Naive B cell (primary cell): ENCODE measurements at regions not wholly inside any gene's neighbourhood (a gene's known extent, or its start where the extent isn't known, plus 50 kb on each side); places are given as distances from the start of the nearest gene placed in this dataset.
"Not testable (repeated sequence)": the region's sequence is repeated elsewhere in the genome, so short reads cannot be mapped to it uniquely, and the experiment has no call there.

Experiments used
- ATAC-seq, 2 donors: fragments of 150-1000 bp; cut with Tn5 transposase; 2 replicates each; pipeline ENCODE4 v1.10.0; 2021; ENCODE audit warnings: low read depth in 2 of 2, mild to moderate bottlenecking in 2 of 2, moderate library complexity in 2 of 2
- DNase-seq: peaks from one replicate; pipeline ENCODE4 v3.0.0; 2022
- H3K27ac Mint-ChIP-seq, 6 donors: one replicate each; pipeline ENCODE4 v1.8.0; 2020 to 2022; ENCODE audit warnings: mild to moderate bottlenecking in 6 of 6, mixed read lengths in 6 of 6, moderate library complexity in 5 of 6, inconsistent platforms in 2 of 6
- H3K27me3 Mint-ChIP-seq, 3 donors: one replicate each; pipeline ENCODE4 v1.8.0; 2021 to 2022; ENCODE audit warnings: mixed read lengths in 3 of 3, mild to moderate bottlenecking in 1 of 3
- H3K36me3 Mint-ChIP-seq, 2 donors: one replicate each; pipeline ENCODE4 v1.8.0; 2020 to 2022; ENCODE audit warnings: mixed read lengths in 2 of 2, inconsistent platforms in 1 of 2, mild to moderate bottlenecking in 1 of 2
- H3K4me1 Mint-ChIP-seq, 3 donors: one replicate each; pipeline ENCODE4 v1.8.0; 2020 to 2022; ENCODE audit warnings: mixed read lengths in 3 of 3, inconsistent platforms in 1 of 3, mild to moderate bottlenecking in 1 of 3, moderate library complexity in 1 of 3
- H3K4me3 Mint-ChIP-seq, 8 donors: one replicate each; pipeline ENCODE4 v1.8.0; 2020 to 2022; ENCODE audit warnings: mild to moderate bottlenecking in 8 of 8, mixed read lengths in 8 of 8, moderate library complexity in 8 of 8, inconsistent platforms in 2 of 8
- H3K9me3 Mint-ChIP-seq, 7 donors: one replicate each; pipeline ENCODE4 v1.8.0; 2020 to 2022; ENCODE audit warnings: mixed read lengths in 7 of 7, mild to moderate bottlenecking in 5 of 7, inconsistent platforms in 2 of 7, moderate library complexity in 1 of 7

DNA sequence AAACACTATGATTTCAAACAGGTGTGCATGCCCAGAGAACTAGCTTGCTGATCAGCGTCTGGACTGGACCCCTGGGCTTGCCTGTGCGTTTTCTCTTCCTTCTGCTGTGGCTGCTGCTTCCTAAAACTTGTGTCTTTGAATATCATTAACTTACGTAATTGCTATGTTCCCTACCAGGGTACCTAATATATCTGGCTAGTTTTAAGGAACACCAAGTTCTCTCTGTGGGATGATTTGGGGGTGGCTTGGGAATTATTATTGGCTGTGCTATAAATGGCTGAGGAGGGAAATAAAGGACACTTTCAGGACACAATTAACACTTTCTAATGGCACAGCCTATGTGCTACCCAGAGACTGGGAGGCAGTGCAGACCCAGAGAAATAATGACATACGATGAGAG is 606.0 kb upstream of the RBFOX1 start:
- Mint-ChIP-seq H3K9me3 (peaks cover 0 to 4% (median 0%) of the 10 kb centered on the region in 7 donors), H3K27me3 (peaks cover 0 to 5% (median 0%) of the 10 kb centered on the region in 3 donors), H3K4me1 (no peaks in the 10 kb centered on the region), H3K27ac (no peak overlapping the region), H3K36me3 (no peaks in the 10 kb centered on the region), H3K4me3 (no peak overlapping the region)
- no peak for ATAC-seq
- DNase-seq, result no peak

DNA sequence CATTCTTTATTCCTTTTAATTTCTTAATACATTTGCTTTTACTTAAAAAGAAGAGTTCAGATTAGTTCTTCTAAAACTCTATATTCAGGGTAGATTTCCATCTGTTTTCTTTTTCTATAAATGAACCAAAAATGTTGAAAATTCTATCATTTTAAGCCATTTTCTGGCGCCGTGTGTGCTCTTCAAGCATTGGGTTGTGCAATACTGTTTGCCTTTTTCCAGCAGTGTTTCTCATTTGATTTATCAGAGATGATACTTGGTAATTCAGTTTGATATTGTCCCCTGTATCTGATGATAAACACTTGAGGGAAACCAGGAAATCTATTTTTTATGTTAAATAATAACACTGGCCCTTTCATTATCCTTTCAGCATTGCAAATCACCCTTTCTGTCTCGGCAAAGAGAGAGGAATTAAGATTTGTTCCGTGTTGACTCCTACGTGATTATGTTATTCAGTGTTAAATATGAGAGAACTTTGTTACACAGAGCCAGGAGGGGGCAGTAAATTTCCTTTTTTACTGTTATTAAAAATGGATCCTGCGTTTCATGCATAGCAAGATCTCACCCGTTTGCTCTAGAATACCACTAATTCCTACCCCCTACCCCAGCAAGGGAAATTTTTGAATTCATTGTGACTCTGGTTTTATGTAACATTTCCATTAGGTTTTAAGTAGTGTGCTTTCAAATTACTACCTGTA is 606.9 kb upstream of the RBFOX1 start:
- no peak overlapping the region for H3K27ac Mint-ChIP-seq
- H3K36me3 Mint-ChIP-seq, result no peaks in the 10 kb centered on the region
- peaks cover 0 to 5% (median 0%) of the 10 kb centered on the region in 3 donors for H3K27me3 Mint-ChIP-seq
- ATAC-seq (no peak), DNase-seq (no peak)
- no peak overlapping the region for H3K4me3 Mint-ChIP-seq
- peaks cover 0 to 4% (median 0%) of the 10 kb centered on the region in 7 donors for H3K9me3 Mint-ChIP-seq
- no peaks in the 10 kb centered on the region for H3K4me1 Mint-ChIP-seq

DNA sequence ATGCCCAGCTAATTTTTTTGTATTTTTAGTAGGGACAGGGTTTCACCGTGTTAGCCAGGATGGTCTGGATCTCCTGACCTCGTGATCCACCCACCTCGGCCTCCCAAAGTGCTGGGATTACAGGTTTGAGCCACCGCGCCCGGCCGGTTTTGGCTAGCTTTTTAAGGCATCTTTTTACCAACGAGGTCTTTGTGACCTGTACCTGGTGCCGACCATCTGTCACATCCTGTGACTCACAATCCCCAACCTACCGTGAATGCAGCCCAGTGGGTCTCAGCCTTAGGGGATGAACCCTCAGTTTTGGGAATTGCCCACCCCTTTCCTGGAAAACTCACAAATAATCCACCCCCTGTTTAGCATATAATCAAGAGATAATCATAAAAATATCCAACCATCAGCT is 607.4 kb upstream of the RBFOX1 start:
- H3K4me3 Mint-ChIP-seq, H3K9me3 Mint-ChIP-seq, ATAC-seq, DNase-seq, H3K27ac Mint-ChIP-seq, H3K36me3 Mint-ChIP-seq, H3K27me3 Mint-ChIP-seq, H3K4me1 Mint-ChIP-seq: not testable (repeated sequence)

DNA sequence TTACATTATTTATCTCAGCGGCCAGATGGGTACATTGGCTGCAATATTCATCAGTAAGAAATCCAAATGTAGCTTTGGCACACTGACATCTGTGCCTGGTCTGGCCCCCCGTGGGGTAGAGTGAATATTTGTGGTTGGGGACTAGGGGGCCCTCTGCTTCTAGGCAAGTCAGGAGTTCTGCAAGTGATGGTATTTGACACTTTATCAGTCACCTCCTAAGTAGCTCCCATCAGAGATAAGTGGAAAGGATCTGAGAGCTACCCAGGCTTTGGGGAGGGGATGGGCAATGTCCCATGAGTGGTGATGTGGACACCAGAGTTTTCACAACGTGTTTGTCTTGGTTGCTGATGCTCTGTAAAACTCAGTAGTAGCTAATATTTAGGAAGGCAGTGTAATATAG is 609.9 kb upstream of the RBFOX1 start:
- H3K36me3 Mint-ChIP-seq, result no peaks in the 10 kb centered on the region
- H3K27me3 Mint-ChIP-seq, result peaks cover 0 to 5% (median 0%) of the 10 kb centered on the region in 3 donors
- H3K4me3 Mint-ChIP-seq, result no peak overlapping the region
- H3K4me1 Mint-ChIP-seq, result no peaks in the 10 kb centered on the region
- ATAC-seq, result no peak
- no peak overlapping the region for H3K27ac Mint-ChIP-seq
- no peak for DNase-seq
- H3K9me3 Mint-ChIP-seq, result peaks cover 0 to 11% (median 2%) of the 10 kb centered on the region in 7 donors

DNA sequence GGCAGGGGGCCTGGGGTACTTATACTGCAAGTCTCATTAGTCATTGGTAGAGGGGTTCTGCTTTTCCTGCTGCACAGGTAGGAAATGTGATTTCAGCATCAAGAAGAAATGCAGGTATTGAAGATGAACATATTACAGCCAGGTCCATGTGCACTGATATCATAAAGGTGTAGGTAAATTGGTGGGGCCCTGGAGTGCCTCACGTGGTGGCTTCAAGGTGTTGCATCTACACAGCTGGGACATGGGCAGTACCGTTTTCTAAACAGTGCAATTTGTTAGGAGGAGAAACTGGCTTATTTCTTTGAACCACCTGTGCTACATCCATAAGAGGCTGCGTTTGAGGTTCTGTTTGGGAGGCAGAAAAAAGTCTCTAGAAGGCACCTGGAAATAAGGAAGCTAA is 618.1 kb upstream of the RBFOX1 start:
- H3K4me3 Mint-ChIP-seq, result no peak overlapping the region
- H3K27me3 Mint-ChIP-seq, result no peaks in the 10 kb centered on the region
- ATAC-seq (no peak), DNase-seq (no peak)
- H3K27ac Mint-ChIP-seq, result no peak overlapping the region
- H3K36me3 Mint-ChIP-seq, result no peaks in the 10 kb centered on the region
- H3K4me1 Mint-ChIP-seq, result no peaks in the 10 kb centered on the region
- peaks cover 2 to 36% (median 12%) of the 10 kb centered on the region in 7 donors for H3K9me3 Mint-ChIP-seq

DNA sequence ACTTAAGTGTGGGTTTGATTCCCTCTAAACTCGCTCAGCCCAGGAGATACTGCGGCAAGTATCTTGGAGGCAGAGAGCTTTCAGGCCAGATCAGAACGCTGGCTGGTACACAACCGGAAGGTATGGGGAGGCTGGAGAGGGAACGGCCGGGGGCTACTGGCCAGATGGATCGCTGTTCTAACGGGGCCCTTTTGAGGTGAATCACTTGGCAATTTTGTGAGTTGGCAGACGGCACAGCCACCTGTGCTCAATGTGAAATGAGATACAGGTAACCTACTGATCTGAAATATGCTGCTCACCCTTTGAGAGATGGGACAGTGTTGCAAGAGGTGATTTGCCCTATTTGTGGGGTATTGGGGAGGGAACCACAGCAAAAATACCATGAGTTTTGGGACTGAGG is 622.9 kb upstream of the RBFOX1 start:
- DNase-seq, result no peak

DNA sequence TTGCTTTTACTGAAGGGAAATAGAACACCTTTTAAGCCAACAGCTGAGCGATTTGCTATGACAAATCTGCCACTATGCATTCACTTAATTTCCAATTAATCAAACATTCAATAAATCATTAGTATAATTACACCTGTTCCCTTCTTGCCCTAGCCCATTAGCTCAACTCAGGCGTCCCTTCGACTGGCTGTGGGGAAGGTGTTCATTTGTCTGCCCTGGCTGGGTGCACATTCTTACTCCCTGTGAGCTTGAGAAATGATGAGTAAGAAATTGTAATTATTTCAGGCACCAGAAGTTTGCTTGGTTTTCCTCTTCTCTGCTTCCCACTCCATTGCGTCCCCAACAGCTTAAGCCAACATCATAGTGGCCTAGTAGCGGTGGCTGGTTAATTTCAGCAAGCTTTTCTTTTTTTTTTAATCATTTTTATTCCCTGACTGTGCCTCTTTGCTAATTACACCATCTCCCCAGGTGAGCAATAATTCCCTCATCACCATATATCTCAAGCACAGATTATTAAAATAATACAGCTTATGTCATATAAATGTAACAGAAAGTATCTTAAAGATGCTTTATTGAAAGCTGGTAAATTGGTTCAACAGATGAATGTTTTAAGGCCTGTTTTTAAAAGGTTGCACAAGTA is 623.9 kb upstream of the RBFOX1 start:
- Mint-ChIP-seq H3K27me3 (no peaks in the 10 kb centered on the region), H3K4me1 (no peaks in the 10 kb centered on the region), H3K36me3 (no peaks in the 10 kb centered on the region), H3K9me3 (peaks cover 4 to 30% (median 7%) of the 10 kb centered on the region in 7 donors), H3K27ac (no peak overlapping the region), H3K4me3 (no peak overlapping the region)
- ATAC-seq (no peak), DNase-seq (no peak)

More for the DNA sequence above, 622.9 kb upstream of the RBFOX1 start:
- H3K4me3 Mint-ChIP-seq, result no peak overlapping the region
- H3K27ac Mint-ChIP-seq, result peak overlapping the region in 1 of 6 donors; percentile 45
- ATAC-seq, result no peak
- H3K9me3 Mint-ChIP-seq, result peaks cover 2 to 26% (median 11%) of the 10 kb centered on the region in 7 donors
- H3K27me3 Mint-ChIP-seq, result no peaks in the 10 kb centered on the region
- H3K36me3 Mint-ChIP-seq, result no peaks in the 10 kb centered on the region
- no peaks in the 10 kb centered on the region for H3K4me1 Mint-ChIP-seq

DNA sequence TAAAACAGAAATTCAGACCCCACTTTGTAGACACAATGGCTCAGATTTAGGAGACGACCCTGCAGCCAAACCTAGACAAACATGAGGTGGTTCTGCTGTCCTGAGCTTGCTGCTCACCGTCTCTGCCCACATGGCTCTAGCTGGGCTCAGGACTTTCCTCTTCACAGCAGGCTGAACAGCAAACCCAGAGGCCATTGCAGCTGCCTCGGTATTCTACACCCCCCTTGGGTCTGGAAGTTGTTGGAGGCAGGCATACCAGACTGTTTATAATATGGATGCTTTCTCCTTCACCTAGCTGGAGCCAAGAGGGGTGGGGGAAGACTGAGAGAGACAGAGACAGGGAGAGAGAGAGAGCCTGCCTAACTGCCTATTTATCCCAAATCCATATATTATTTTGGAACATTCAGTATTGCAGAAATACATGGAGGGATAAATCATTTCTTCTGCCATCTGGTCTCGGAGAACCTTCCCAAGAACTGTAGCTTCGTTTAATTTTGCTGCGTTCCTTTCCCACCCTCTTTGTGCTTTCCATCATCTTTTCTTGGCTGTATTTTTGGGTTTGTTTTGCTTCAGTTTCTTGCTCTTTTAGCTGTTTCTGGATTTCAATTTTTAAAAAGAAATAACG is 628.2 kb upstream of the RBFOX1 start:
- no peak overlapping the region for H3K4me3 Mint-ChIP-seq
- no peaks in the 10 kb centered on the region for H3K4me1 Mint-ChIP-seq
- no peak overlapping the region for H3K27ac Mint-ChIP-seq
- ATAC-seq, result no peak
- no peaks in the 10 kb centered on the region for H3K27me3 Mint-ChIP-seq
- DNase-seq, result no peak
- no peaks in the 10 kb centered on the region for H3K36me3 Mint-ChIP-seq
- H3K9me3 Mint-ChIP-seq, result peaks cover 0 to 15% (median 6%) of the 10 kb centered on the region in 7 donors

DNA sequence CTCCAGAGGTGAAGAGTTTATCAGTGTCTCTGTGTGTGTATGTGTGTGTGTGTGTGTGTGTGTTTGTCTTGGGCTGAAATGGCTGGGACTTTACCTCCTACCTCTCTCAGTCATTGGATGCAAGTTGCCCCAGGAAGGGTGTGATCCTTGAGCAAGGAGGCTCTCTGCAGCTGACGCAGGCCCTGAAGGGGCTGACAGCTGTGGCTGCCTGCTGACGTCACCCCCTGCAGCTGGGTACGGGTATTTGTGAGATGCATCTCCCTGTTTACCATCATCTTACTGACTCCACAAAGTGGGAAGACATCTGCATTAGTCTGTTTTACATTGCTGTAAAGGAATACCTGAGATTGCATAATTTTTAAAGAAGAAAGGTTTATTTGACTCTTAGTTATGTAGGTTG is 631.5 kb upstream of the RBFOX1 start:
- no peak for ATAC-seq
- no peak overlapping the region for H3K27ac Mint-ChIP-seq
- no peaks in the 10 kb centered on the region for H3K4me1 Mint-ChIP-seq
- H3K27me3 Mint-ChIP-seq, result no peaks in the 10 kb centered on the region
- no peak for DNase-seq
- no peaks in the 10 kb centered on the region for H3K36me3 Mint-ChIP-seq
- H3K9me3 Mint-ChIP-seq, result peaks cover 0 to 11% (median 6%) of the 10 kb centered on the region in 7 donors
- H3K4me3 Mint-ChIP-seq, result no peak overlapping the region

DNA sequence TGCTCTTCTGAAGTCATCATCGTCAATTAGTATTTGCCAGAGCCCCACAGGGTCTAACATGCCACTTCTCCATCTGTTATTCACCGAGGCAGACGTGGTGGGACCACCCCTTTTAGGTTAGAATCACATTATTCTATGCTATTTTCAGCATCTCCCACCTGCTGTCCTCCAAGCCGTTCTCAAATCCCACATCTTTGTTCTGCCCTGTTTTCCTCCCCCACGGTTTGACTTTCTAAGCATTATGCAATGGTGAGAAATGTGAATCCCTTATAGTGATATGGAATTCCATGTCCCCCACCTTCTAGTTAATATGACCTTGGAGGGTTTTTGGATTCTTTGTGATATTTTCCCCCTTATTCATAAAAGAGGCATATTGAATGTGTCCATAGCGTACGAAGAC is 634.1 kb upstream of the RBFOX1 start:
- peaks cover 0 to 9% (median 3%) of the 10 kb centered on the region in 7 donors for H3K9me3 Mint-ChIP-seq
- no peaks in the 10 kb centered on the region for H3K4me1 Mint-ChIP-seq
- DNase-seq (no peak), ATAC-seq (no peak)
- no peaks in the 10 kb centered on the region for H3K27me3 Mint-ChIP-seq
- no peak overlapping the region for H3K4me3 Mint-ChIP-seq
- H3K27ac Mint-ChIP-seq, result peak overlapping the region in 1 of 6 donors; percentile 50
- no peaks in the 10 kb centered on the region for H3K36me3 Mint-ChIP-seq

DNA sequence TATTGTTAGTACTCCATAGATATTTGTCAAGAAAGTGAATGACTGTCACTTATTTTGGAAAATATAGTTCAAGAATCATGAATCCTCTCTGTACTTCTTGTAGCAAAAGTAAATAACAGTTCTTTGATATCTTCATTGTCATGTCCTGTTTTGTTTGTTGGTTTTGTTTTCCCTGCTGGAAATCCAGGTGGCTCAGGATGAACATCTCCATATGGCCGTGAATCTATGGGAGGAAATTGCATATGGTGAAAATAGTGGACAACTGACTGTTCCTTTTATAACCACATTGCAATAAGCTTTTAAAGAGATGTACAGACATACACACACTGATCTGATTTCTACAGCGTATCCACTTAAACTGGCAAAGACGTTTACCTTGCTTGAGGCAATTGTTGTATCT is 637.0 kb upstream of the RBFOX1 start:
- no peak overlapping the region for H3K27ac Mint-ChIP-seq
- DNase-seq (no peak), ATAC-seq (no peak)
- no peaks in the 10 kb centered on the region for H3K36me3 Mint-ChIP-seq
- H3K4me3 Mint-ChIP-seq, result no peak overlapping the region
- peaks cover 0 to 9% (median 0%) of the 10 kb centered on the region in 7 donors for H3K9me3 Mint-ChIP-seq
- no peaks in the 10 kb centered on the region for H3K27me3 Mint-ChIP-seq
- no peaks in the 10 kb centered on the region for H3K4me1 Mint-ChIP-seq

DNA sequence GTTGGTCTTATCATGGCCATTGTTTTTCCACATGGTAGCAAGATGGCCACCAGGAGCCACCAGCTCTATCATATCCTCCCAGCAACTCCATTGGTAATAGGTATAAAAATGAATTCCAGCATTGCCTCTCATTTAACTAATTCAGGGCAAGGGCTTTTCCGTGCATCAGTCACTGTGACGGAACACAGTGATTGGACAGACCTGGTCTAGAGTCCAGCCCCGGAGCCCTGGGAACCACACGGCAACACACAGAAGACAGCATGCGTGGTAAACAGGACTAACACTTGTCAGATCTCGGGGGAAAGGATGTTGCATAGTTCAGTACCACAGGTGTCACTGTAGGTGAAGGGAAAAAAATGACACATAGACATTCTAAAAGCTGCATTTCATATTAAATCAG is 638.0 kb upstream of the RBFOX1 start:
- Mint-ChIP-seq H3K4me3 (no peak overlapping the region), H3K27ac (no peak overlapping the region), H3K36me3 (no peaks in the 10 kb centered on the region), H3K4me1 (no peaks in the 10 kb centered on the region), H3K9me3 (peaks cover 0 to 9% (median 0%) of the 10 kb centered on the region in 7 donors), H3K27me3 (no peaks in the 10 kb centered on the region)
- ATAC-seq (no peak), DNase-seq (no peak)

DNA sequence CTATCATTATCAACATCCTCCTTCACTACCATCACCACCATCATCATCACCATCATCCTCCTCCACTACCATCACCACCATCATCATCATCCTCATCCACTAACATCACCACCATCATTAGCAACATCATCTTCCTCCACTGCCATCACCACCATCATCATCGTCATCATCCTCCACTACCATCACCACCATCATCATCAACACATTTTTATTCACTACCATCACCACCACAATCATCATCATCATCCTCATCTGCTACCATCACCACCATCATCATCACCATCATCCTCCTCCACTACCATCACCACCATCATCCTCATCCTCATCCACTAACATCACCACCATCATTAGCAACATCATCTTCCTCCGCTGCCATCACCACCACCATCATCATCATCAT is 639.2 kb upstream of the RBFOX1 start:
- H3K9me3 Mint-ChIP-seq, H3K4me3 Mint-ChIP-seq, ATAC-seq, H3K27ac Mint-ChIP-seq, DNase-seq, H3K36me3 Mint-ChIP-seq, H3K27me3 Mint-ChIP-seq, H3K4me1 Mint-ChIP-seq: not testable (repeated sequence)

DNA sequence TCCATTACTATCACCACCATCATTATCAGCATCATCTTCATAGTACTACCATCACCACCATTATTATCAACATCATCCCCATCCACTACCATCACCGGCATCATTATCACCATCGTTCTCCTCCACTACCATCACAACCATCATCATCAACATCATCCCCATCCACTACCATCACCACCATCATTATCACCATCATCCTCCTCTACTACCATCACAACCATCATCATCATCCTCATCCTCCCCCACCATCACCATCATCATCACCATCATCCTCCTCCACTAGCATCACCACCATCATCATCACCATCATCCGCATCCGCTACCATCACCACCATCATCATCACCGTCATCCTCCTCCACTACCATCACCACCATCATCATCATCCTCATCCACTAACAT is 639.8 kb upstream of the RBFOX1 start:
- ATAC-seq, result no peak
- DNase-seq, result no peak
- Mint-ChIP-seq H3K4me1 (no peaks in the 10 kb centered on the region), H3K4me3 (no peak overlapping the region), H3K9me3 (peaks cover 1 to 9% (median 4%) of the 10 kb centered on the region in 7 donors), H3K36me3 (no peaks in the 10 kb centered on the region), H3K27me3 (no peaks in the 10 kb centered on the region), H3K27ac (no peak overlapping the region)
